ENCODE measurements at regions not wholly inside any gene's neighbourhood (a gene's known extent, or its start where the extent isn't known, plus 50 kb on each side); places are given as distances from the start of the nearest gene placed in this dataset.
"Not testable (repeated sequence)": the region's sequence is repeated elsewhere in the genome, so short reads cannot be mapped to it uniquely, and the experiment has no call there.

- DNase-seq (ENCODE audit: low spot score): no peak
- intact Hi-C loops (cut with DNase I): no loop called here
Measured at GRCh38 chr9:97186493-97186892, 121.0 kb upstream of the CCDC180 start.

- intact Hi-C loops (cut with DNase I); DNase-seq (ENCODE audit: low spot score): not testable (repeated sequence)
Measured at GRCh38 chr9:97182532-97182931, 124.9 kb upstream of the CCDC180 start.

DNA sequence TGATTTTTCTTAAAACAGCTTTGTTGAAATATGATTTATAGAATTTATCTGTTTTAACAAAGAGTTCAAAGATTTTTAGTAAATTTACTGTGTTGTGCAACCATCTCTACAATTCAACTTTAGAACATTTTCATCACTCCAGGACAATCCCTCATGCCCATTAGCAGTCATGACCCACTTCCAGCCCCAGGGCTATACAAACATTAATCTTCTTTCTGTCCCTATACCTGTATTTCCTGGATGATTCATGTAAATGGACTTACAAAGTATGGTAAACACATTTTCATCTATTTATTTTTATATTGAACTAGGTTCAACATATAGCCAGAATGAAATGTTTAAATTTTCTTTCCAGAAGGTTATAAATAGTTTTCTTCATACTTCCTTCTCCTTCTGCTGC, 127.8 kb upstream of the CCDC180 start:
- intact Hi-C loops (cut with DNase I): loop anchor here in 1 of 2 donors (2.0 kb wide), 1 partner anchor 17 kb away; no protein-coding TSS in a partner anchor
- no peak for DNase-seq (ENCODE audit: low spot score)

GRCh38 chr9:97176206-97176605, 131.3 kb upstream of the CCDC180 start:
- intact Hi-C loops (cut with DNase I): no loop called here
- no peak for DNase-seq (ENCODE audit: low spot score)

DNA sequence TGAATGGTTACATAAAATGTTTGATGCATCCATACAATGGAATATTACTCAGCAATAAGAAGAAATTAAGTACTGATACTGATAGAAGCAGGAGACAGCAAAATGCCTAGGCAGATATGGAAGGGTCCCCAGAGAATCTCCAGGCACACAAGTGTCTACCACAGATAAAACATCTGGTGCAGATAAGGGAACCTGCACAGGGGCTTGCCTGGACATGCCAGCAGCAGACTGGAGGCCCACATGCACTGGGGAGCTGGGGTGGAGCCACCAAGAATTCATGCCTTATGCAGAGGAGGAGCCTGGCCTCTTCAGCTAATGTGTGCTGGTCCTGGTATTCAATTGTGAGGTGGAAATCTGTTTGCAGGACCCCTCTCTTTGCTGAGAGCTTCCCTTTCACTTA, 129.2 kb upstream of the CTSV start:
- intact Hi-C loops (cut with DNase I): not testable (repeated sequence)

DNA sequence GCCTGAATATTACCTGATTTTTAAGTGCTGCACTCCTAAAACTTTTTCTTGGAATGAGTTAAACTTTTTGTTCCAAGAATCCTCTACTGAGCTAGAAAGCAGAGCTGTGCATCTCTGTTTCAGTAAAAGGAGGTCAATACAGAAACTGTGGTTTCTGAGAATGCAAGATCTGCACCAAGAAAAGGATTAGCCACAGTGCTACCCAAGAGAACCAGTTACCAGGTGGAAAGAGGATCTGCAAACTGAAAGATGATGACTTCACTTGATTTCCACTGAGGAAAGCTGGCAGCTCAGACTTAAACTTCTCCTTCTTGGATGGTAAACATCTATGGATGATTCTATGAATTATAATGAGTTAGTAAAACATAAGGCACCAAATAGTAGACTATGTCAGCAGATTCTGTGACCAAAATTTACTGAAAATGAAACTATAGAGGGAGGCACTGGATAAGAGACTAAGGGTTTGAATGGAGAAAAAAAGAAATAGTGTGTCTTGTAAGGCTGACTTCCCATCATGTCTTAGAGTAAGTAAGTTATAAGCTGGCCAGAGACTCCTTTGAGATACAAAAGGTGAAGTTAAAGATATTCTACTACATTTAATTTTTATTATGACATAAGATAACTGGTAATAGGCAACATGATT, 127.7 kb upstream of the CTSV start:
- DNase-seq (ENCODE audit: low spot score); intact Hi-C loops (cut with DNase I): not testable (repeated sequence)

More for the DNA sequence above, 129.2 kb upstream of the CTSV start:
- peak; percentile 60 for DNase-seq (ENCODE audit: low spot score)

DNA sequence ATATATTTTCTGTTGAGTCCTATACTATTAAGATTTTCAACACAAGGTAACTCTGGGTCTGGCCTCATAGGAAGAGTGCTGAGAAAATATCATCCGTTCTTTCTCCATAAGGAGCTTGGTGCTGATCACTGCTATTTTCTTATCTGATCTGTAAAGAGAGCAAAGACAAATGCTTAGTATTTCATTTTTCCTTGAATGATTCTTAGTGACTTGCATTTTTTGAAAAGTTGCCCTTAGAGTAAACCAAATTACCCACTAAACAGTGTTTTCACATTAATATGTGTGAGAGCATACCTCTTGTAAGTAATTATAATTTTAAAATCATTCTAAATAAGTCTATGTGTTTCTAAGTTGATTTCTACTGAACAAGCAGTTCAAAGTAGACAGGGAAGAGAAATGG, 121.3 kb upstream of the CTSV start:
- intact Hi-C loops (cut with DNase I): no loop called here
- DNase-seq (ENCODE audit: low spot score): no peak

- DNase-seq (ENCODE audit: low spot score); intact Hi-C loops (cut with DNase I): not testable (repeated sequence)
Measured at GRCh38 chr9:97158722-97159121, 119.8 kb upstream of the CTSV start.

GRCh38 chr9:97155441-97155840, 116.5 kb upstream of the CTSV start:
- DNase-seq (ENCODE audit: low spot score); intact Hi-C loops (cut with DNase I): not testable (repeated sequence)

DNA sequence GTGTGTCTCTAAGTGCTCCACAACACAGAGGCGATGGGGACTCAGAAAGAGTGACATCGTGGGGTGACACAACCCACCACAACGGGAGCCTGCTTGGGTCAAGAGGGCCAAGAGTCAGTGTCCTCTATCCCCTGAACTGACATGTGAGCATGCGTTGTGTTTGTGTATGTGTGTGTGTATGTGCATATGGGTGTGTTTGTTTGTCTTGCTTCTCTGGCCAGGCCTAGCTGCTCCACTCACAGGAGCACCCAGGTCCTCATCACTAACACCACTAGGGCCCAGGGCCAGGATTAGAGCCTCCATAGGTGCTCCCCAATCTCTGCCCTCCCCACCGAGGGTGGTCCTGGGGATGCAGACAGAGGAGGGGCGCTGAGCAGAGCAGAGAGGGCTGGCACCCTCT, 115.0 kb upstream of the CTSV start:
- no peak for DNase-seq (ENCODE audit: low spot score)
- intact Hi-C loops (cut with DNase I): no loop called here

DNA sequence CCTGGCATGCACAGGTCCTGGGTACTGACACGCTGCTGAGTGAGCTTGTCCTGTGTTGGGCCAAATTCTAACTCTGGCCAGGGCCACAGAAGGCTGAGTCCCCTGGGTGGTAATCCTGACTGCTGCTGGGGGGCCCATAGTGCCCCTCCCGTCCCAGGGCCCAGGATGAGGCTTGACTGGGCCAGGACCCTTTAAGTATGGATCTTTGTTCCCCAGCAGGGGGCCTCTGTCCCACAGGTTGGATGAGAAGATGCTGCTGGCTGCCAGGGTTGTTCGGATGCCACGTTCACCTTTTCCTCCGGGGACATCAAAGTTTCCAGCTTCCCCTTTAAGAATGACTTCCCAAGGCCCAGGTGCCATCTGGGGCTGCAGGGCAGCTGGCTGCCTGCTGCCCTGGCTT, 114.2 kb upstream of the CTSV start:
- intact Hi-C loops (cut with DNase I); DNase-seq (ENCODE audit: low spot score): not testable (repeated sequence)

GRCh38 chr9:97150471-97150870, 111.5 kb upstream of the CTSV start:
- intact Hi-C loops (cut with DNase I); DNase-seq (ENCODE audit: low spot score): not testable (repeated sequence)

DNA sequence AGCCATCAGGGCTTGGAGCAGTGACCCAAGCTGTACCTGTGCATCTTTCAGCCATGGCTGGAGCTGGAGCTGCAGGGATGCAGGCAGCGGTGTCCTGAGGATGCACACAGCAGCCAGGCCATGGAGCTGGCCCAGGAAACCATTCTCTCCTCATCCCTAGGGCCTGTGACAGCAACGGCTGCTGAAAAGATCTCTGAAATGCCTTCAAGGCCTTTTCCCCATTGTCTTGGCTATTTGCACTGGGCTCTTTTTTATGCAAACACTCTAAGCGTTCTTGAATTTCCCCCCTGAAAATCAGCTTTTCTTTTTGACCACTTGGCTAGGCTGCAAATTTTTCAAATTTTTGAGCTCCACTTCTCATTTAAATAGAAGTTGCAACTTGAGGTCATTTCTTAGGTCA, 109.5 kb upstream of the CTSV start:
- intact Hi-C loops (cut with DNase I); DNase-seq (ENCODE audit: low spot score): not testable (repeated sequence)

DNA sequence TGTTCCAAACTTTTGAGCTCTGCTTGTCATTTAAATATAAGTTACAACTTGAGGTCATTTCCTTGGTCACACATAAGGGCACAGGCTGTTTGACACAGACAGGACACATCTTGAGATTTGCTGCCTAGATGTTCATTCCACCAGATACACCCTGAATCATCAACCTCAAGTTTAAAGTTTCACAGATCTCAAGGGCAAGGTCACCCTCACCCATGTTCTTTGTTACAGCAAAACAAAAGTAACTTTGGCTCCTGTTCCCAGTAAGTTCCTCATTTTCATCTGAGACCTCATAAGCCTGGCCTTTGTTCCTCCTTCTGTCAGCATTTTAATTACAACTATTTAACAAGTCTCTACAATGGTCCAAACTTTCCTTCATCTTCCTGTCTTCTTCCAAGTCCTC, 106.7 kb upstream of the CTSV start:
- DNase-seq (ENCODE audit: low spot score); intact Hi-C loops (cut with DNase I): not testable (repeated sequence)

- intact Hi-C loops (cut with DNase I): no loop called here
- no peak for DNase-seq (ENCODE audit: low spot score)
Measured at GRCh38 chr9:97140566-97140965, 101.6 kb upstream of the CTSV start.

DNA sequence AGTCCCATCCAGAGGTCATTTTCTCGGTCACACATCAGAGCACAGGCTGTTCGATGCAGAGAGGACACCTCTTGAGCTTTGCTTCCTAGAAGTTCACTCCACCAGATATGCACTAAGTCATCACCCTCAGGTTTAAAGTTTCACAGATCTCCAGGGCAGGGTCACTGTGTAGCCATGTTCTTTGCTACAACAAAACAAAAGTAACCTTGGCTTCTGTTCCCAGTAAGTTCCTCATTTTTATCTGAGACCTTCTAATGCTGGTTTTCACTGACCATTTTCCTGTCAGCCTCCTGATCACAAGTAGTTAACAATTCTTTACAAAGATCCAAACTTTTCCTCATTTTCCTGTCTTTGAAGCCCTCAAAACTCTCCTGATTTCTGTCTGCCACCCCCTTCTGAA, 97.5 kb upstream of the CTSV start:
- intact Hi-C loops (cut with DNase I): no loop called here
- DNase-seq (ENCODE audit: low spot score): no peak

GRCh38 chr9:97133966-97134365, 95.0 kb upstream of the CTSV start:
- intact Hi-C loops (cut with DNase I): not testable (repeated sequence)

GRCh38 chr9:97132865-97133264, 93.9 kb upstream of the CTSV start:
- no peak for DNase-seq (ENCODE audit: low spot score)
- intact Hi-C loops (cut with DNase I): no loop called here

More at GRCh38 chr9:97133966-97134365, 95.0 kb upstream of the CTSV start:
- DNase-seq (ENCODE audit: low spot score): not testable (repeated sequence)

- intact Hi-C loops (cut with DNase I); DNase-seq (ENCODE audit: low spot score): not testable (repeated sequence)
Measured at GRCh38 chr9:97130864-97131263, 91.9 kb upstream of the CTSV start.

- intact Hi-C loops (cut with DNase I): not testable (repeated sequence)
Measured at GRCh38 chr9:97130387-97130786, 91.4 kb upstream of the CTSV start.

GRCh38 chr9:97128919-97129318, 90.0 kb upstream of the CTSV start:
- no peak for DNase-seq (ENCODE audit: low spot score)
- intact Hi-C loops (cut with DNase I): no loop called here

More at GRCh38 chr9:97130387-97130786, 91.4 kb upstream of the CTSV start:
- not testable (repeated sequence) for DNase-seq (ENCODE audit: low spot score)
